Panc1 (cell line): ENCODE measurements at regions not wholly inside any gene's neighbourhood (a gene's known extent, or its start where the extent isn't known, plus 50 kb on each side); places are given as distances from the start of the nearest gene placed in this dataset.

Source experiments
- SIN3A ChIP-seq: IDR thresholded peaks from 2 replicates; pipeline ENCODE4 v1.6.1; 2012; ENCODE audit warnings: low read depth, mild to moderate bottlenecking, low read length, moderate library complexity, borderline replicate concordance; ENCODE audit not compliant: insufficient read depth
- TCF7L2 ChIP-seq: IDR thresholded peaks from 2 replicates; pipeline ENCODE4 v1.6.1; 2011; ENCODE audit warnings: mild to moderate bottlenecking, low read depth, low read length, inconsistent platforms
- TF ChIP-seq, protein P1 (sequence below): fragments of 450-650 bp; IDR thresholded peaks from 2 replicates; pipeline ENCODE4 v1.5.1; 2017; ENCODE audit warnings: mild to moderate bottlenecking
- TF ChIP-seq, protein P2 (sequence below), 2 experiments: IDR thresholded peaks; 2 replicates each; pipeline ENCODE4 v1.6.1; 2011 to 2012; ENCODE audit warnings: low read depth in 2 of 2, control low read depth in 1 of 2, low read length in 1 of 2, mild to moderate bottlenecking in 1 of 2, moderate library complexity in 1 of 2; ENCODE audit not compliant: insufficient read depth in 1 of 2

GRCh38 chr1:82628887-82629286, 828.2 kb downstream of the ADGRL2 start:
- TF ChIP-seq, protein P1, sequence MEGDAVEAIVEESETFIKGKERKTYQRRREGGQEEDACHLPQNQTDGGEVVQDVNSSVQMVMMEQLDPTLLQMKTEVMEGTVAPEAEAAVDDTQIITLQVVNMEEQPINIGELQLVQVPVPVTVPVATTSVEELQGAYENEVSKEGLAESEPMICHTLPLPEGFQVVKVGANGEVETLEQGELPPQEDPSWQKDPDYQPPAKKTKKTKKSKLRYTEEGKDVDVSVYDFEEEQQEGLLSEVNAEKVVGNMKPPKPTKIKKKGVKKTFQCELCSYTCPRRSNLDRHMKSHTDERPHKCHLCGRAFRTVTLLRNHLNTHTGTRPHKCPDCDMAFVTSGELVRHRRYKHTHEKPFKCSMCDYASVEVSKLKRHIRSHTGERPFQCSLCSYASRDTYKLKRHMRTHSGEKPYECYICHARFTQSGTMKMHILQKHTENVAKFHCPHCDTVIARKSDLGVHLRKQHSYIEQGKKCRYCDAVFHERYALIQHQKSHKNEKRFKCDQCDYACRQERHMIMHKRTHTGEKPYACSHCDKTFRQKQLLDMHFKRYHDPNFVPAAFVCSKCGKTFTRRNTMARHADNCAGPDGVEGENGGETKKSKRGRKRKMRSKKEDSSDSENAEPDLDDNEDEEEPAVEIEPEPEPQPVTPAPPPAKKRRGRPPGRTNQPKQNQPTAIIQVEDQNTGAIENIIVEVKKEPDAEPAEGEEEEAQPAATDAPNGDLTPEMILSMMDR, result no peak
- no peak for TF ChIP-seq TCF7L2
- TF ChIP-seq SIN3A, result no peak
- TF ChIP-seq, protein P2, sequence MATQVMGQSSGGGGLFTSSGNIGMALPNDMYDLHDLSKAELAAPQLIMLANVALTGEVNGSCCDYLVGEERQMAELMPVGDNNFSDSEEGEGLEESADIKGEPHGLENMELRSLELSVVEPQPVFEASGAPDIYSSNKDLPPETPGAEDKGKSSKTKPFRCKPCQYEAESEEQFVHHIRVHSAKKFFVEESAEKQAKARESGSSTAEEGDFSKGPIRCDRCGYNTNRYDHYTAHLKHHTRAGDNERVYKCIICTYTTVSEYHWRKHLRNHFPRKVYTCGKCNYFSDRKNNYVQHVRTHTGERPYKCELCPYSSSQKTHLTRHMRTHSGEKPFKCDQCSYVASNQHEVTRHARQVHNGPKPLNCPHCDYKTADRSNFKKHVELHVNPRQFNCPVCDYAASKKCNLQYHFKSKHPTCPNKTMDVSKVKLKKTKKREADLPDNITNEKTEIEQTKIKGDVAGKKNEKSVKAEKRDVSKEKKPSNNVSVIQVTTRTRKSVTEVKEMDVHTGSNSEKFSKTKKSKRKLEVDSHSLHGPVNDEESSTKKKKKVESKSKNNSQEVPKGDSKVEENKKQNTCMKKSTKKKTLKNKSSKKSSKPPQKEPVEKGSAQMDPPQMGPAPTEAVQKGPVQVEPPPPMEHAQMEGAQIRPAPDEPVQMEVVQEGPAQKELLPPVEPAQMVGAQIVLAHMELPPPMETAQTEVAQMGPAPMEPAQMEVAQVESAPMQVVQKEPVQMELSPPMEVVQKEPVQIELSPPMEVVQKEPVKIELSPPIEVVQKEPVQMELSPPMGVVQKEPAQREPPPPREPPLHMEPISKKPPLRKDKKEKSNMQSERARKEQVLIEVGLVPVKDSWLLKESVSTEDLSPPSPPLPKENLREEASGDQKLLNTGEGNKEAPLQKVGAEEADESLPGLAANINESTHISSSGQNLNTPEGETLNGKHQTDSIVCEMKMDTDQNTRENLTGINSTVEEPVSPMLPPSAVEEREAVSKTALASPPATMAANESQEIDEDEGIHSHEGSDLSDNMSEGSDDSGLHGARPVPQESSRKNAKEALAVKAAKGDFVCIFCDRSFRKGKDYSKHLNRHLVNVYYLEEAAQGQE (IDR thresholded peaks at IDR 0.05; ENCODE audit: insufficient read depth in 1 of 2, low read depth in 2 of 2, low read length in 1 of 2), result no peak
